Liver (tissue), 6 donors: ENCODE measurements at regions not wholly inside any gene's neighbourhood (a gene's known extent, or its start where the extent isn't known, plus 50 kb on each side); places are given as distances from the start of the nearest gene placed in this dataset.

Experiments used
- DNase-seq: peaks from one replicate; pipeline ENCODE4 v3.0.0-alpha.2; 2017; ENCODE audit warnings: low spot score
- H3K27ac ChIP-seq, 2 donors: one replicate each; pipeline ENCODE4 v1.7.0; 2013; ENCODE audit warnings: inconsistent platforms in 2 of 2, low read length in 2 of 2, control low read depth in 1 of 2, low read depth in 1 of 2, mild to moderate bottlenecking in 1 of 2
- H3K27me3 ChIP-seq, 4 donors: one replicate each; pipeline versions ENCODE4 v1.6.1 to v1.7.0; 2013; ENCODE audit warnings: low read length in 3 of 4, inconsistent platforms in 1 of 4, mild to moderate bottlenecking in 1 of 4, moderate library complexity in 1 of 4; ENCODE audit not compliant: control insufficient read depth in 4 of 4, insufficient read depth in 4 of 4
- H3K36me3 ChIP-seq, 4 donors: one replicate each; pipeline versions ENCODE4 v1.6.1 to v1.7.0; 2013; ENCODE audit warnings: low read length in 3 of 4, mild to moderate bottlenecking in 3 of 4, low read depth in 1 of 4, moderate library complexity in 1 of 4; ENCODE audit not compliant: control insufficient read depth in 4 of 4, insufficient read depth in 3 of 4
- H3K4me1 ChIP-seq, 4 donors: one replicate each; pipeline versions ENCODE4 v1.6.1 to v1.7.0; 2013; ENCODE audit warnings: low read length in 3 of 4, mild to moderate bottlenecking in 3 of 4, moderate library complexity in 1 of 4; ENCODE audit not compliant: control insufficient read depth in 4 of 4, insufficient read depth in 4 of 4
- H3K4me3 ChIP-seq, 3 donors: one replicate each; pipeline versions ENCODE4 v1.6.1 to v1.7.0; 2013; ENCODE audit warnings: low read length in 3 of 3, control low read depth in 1 of 3, low read depth in 1 of 3, mild to moderate bottlenecking in 1 of 3
- H3K9ac ChIP-seq, 2 donors: one replicate each; pipeline ENCODE4 v1.7.0; 2013; ENCODE audit warnings: low read length in 2 of 2, mild to moderate bottlenecking in 2 of 2, moderate library complexity in 2 of 2, control low read depth in 1 of 2, low read depth in 1 of 2
- H3K9me3 ChIP-seq, 4 donors: one replicate each; pipeline versions ENCODE4 v1.6.1 to v1.7.0; 2013; ENCODE audit warnings: low read length in 3 of 4; ENCODE audit not compliant: control insufficient read depth in 4 of 4
- EGR1 ChIP-seq, 2 donors: IDR thresholded peaks; 2 replicates each; pipeline ENCODE4 v1.6.1; 2016 to 2018; ENCODE audit warnings: antibody characterized with exemption in 2 of 2, low read depth in 2 of 2
- FOXA1 ChIP-seq: IDR thresholded peaks from 2 replicates; pipeline ENCODE4 v1.6.1; 2016; ENCODE audit warnings: antibody characterized with exemption
- FOXA2 ChIP-seq: IDR thresholded peaks from 2 replicates; pipeline ENCODE4 v1.6.1; 2016; ENCODE audit warnings: antibody characterized with exemption
- GABPA ChIP-seq, 2 donors: IDR thresholded peaks in 1 of 2; conservative IDR thresholded peaks in 1 of 2; 2 replicates each; pipeline ENCODE4 v1.6.1; 2016; ENCODE audit warnings: antibody characterized with exemption in 2 of 2, mild to moderate bottlenecking in 1 of 2, moderate library complexity in 1 of 2
- HNF4G ChIP-seq: IDR thresholded peaks from 2 replicates; pipeline ENCODE4 v1.6.1; 2016; ENCODE audit warnings: antibody characterized with exemption
- JUND ChIP-seq, 2 donors: IDR thresholded peaks; 2 replicates each; pipeline ENCODE4 v1.6.1; 2016; ENCODE audit warnings: antibody characterized with exemption in 2 of 2
- NR2F2 ChIP-seq: IDR thresholded peaks from 2 replicates; pipeline ENCODE4 v1.6.1; 2016; ENCODE audit warnings: antibody characterized with exemption
- RAD21 ChIP-seq, 2 donors: IDR thresholded peaks; 2 replicates each; pipeline ENCODE4 v1.6.1; 2016; ENCODE audit warnings: antibody characterized with exemption in 2 of 2, mild to moderate bottlenecking in 2 of 2
- RXRA ChIP-seq, 2 donors: IDR thresholded peaks; 2 replicates each; pipeline ENCODE4 v1.6.1; 2017 to 2018; ENCODE audit warnings: antibody characterized with exemption in 2 of 2, mild to moderate bottlenecking in 1 of 2
- TAF1 ChIP-seq: conservative IDR thresholded peaks from 2 replicates; pipeline ENCODE4 v1.6.1; 2016; ENCODE audit warnings: antibody characterized with exemption, mild to moderate bottlenecking
- YY1 ChIP-seq: IDR thresholded peaks from 2 replicates; pipeline ENCODE4 v1.6.1; 2016; ENCODE audit warnings: antibody characterized with exemption, mild to moderate bottlenecking
- TF ChIP-seq, protein P1 (sequence below): IDR thresholded peaks from 2 replicates; pipeline ENCODE4 v1.6.1; 2016; ENCODE audit warnings: antibody characterized with exemption, mild to moderate bottlenecking
- TF ChIP-seq, protein P2 (sequence below): IDR thresholded peaks from 2 replicates; pipeline ENCODE4 v1.6.1; 2016; ENCODE audit warnings: antibody characterized with exemption
- TF ChIP-seq, protein P3 (sequence below): IDR thresholded peaks from 2 replicates; pipeline ENCODE4 v1.6.1; 2016; ENCODE audit warnings: antibody characterized with exemption
- TF ChIP-seq, protein P4 (sequence below): IDR thresholded peaks from 2 replicates; pipeline ENCODE4 v1.6.1; 2016; ENCODE audit warnings: antibody characterized with exemption
- donor health status: healthy.
- donor health status: healthy.
- donor health status: healthy.

DNA sequence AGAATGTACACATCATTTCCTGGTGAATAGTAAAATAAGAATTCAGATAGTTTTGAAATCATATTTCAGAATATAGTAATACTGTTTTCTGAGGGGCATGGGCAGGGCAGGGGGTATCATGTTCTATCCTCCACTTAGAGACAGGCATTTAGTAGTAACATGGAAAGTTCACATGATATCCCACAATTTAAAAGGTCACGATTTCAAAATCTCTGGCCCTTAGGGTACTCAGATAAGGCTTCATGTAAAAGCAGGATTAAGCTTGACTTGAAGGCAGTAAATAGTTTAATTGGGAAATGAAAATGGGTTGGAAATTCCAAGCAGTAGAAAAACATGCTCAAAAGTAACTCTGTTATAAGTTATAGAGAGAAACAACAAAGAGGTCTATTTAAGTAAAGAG is 353.2 kb upstream of the AGTR1 start (continued):
- TF ChIP-seq, protein P1, sequence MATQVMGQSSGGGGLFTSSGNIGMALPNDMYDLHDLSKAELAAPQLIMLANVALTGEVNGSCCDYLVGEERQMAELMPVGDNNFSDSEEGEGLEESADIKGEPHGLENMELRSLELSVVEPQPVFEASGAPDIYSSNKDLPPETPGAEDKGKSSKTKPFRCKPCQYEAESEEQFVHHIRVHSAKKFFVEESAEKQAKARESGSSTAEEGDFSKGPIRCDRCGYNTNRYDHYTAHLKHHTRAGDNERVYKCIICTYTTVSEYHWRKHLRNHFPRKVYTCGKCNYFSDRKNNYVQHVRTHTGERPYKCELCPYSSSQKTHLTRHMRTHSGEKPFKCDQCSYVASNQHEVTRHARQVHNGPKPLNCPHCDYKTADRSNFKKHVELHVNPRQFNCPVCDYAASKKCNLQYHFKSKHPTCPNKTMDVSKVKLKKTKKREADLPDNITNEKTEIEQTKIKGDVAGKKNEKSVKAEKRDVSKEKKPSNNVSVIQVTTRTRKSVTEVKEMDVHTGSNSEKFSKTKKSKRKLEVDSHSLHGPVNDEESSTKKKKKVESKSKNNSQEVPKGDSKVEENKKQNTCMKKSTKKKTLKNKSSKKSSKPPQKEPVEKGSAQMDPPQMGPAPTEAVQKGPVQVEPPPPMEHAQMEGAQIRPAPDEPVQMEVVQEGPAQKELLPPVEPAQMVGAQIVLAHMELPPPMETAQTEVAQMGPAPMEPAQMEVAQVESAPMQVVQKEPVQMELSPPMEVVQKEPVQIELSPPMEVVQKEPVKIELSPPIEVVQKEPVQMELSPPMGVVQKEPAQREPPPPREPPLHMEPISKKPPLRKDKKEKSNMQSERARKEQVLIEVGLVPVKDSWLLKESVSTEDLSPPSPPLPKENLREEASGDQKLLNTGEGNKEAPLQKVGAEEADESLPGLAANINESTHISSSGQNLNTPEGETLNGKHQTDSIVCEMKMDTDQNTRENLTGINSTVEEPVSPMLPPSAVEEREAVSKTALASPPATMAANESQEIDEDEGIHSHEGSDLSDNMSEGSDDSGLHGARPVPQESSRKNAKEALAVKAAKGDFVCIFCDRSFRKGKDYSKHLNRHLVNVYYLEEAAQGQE = no peak
- no peak for TF ChIP-seq FOXA1
- TF ChIP-seq, protein P2, sequence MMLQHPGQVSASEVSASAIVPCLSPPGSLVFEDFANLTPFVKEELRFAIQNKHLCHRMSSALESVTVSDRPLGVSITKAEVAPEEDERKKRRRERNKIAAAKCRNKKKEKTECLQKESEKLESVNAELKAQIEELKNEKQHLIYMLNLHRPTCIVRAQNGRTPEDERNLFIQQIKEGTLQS = no peak
- TF ChIP-seq, protein P3, sequence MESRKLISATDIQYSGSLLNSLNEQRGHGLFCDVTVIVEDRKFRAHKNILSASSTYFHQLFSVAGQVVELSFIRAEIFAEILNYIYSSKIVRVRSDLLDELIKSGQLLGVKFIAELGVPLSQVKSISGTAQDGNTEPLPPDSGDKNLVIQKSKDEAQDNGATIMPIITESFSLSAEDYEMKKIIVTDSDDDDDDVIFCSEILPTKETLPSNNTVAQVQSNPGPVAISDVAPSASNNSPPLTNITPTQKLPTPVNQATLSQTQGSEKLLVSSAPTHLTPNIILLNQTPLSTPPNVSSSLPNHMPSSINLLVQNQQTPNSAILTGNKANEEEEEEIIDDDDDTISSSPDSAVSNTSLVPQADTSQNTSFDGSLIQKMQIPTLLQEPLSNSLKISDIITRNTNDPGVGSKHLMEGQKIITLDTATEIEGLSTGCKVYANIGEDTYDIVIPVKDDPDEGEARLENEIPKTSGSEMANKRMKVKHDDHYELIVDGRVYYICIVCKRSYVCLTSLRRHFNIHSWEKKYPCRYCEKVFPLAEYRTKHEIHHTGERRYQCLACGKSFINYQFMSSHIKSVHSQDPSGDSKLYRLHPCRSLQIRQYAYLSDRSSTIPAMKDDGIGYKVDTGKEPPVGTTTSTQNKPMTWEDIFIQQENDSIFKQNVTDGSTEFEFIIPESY = no peak
- TF ChIP-seq, protein P4, sequence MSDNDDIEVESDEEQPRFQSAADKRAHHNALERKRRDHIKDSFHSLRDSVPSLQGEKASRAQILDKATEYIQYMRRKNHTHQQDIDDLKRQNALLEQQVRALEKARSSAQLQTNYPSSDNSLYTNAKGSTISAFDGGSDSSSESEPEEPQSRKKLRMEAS = no peak
- TF ChIP-seq EGR1 (IDR thresholded peaks at IDR 0.05; ENCODE audit: low read depth in 2 of 2) = no peak
- TF ChIP-seq RXRA (IDR thresholded peaks at IDR 0.05) = no peak
- TF ChIP-seq GABPA (IDR thresholded peaks at IDR 0.05 in 1 of 2, conservative IDR thresholded peaks at IDR 0.05 in 1 of 2) = no peak

DNA sequence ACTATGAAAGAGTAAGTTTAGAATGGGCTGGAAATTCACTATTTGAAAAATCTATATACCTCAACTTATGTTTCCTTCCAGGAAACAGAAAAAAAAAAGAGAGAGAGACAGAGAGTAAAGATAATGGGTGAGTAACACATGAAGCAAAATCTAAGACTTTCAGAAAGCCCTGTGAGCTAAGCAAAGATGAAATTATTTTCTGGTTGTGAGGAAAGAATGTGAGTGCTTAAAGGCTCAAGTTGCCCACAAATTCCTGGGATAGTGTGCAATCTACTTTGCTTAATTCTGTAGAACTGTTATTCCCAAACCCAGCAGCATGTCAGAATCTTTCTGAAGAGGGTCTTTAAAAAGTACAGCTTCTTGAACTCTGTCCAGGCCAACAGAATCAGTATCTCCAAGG is 337.7 kb upstream of the AGTR1 start:
- DNase-seq = no peak
- Histone ChIP-seq H3K9ac (no peak overlapping the region), H3K27me3 (peaks cover 0 to 4% (median 0%) of the 10 kb centered on the region in 4 donors), H3K36me3 (no peaks in the 10 kb centered on the region), H3K4me1 (no peaks in the 10 kb centered on the region), H3K4me3 (no peak overlapping the region), H3K27ac (no peak overlapping the region), H3K9me3 (peaks cover 0 to 3% (median 1%) of the 10 kb centered on the region in 4 donors)
- TF ChIP-seq RAD21 (IDR thresholded peaks at IDR 0.05) (no peak), EGR1 (IDR thresholded peaks at IDR 0.05; ENCODE audit: low read depth in 2 of 2) (no peak), JUND (IDR thresholded peaks at IDR 0.05) (no peak), HNF4G (no peak), RXRA (IDR thresholded peaks at IDR 0.05) (no peak), NR2F2 (no peak), FOXA2 (no peak), YY1 (no peak), TAF1 (no peak)
- TF ChIP-seq, protein P3 = no peak
- TF ChIP-seq, protein P4 = no peak
